GM23338 (cell line): ENCODE measurements at regions not wholly inside any gene's neighbourhood (a gene's known extent, or its start where the extent isn't known, plus 50 kb on each side); places are given as distances from the start of the nearest gene placed in this dataset.

Experiments
- ATAC-seq: fragments of 200-7000 bp; cut with Tn5 transposase; 3 replicates; pipeline ENCODE4 v1.9.1; 2020
- DNase-seq: peaks from one replicate; pipeline ENCODE4 v3.0.0-alpha.2; 2015; ENCODE audit warnings: low spot score
- H2AFZ ChIP-seq: fragments of 200-600 bp; sonication (generic); 2 replicates; pipeline ENCODE4 v1.8.0; 2016; ENCODE audit warnings: antibody characterized with exemption, mild to moderate bottlenecking, moderate library complexity
- H3F3A ChIP-seq: fragments of 200-600 bp; sonication (generic); replicated peaks from 2 replicates; pipeline ENCODE4 v1.8.0; 2017; ENCODE audit warnings: antibody characterized with exemption, mixed run types, low read depth
- H3K27ac ChIP-seq: fragments of 200-600 bp; sonication (generic); 2 replicates; pipeline ENCODE4 v1.6.1; 2016; ENCODE audit warnings: low read depth
- H3K27me3 ChIP-seq: fragments of 200-600 bp; sonication (generic); 2 replicates; pipeline ENCODE4 v1.8.0; 2016; ENCODE audit warnings: mild to moderate bottlenecking, mixed run types, moderate library complexity; ENCODE audit not compliant: insufficient read depth
- H3K36me3 ChIP-seq: fragments of 200-600 bp; sonication (generic); 2 replicates; pipeline ENCODE4 v1.8.0; 2016; ENCODE audit warnings: mild to moderate bottlenecking; ENCODE audit not compliant: insufficient read depth
- H3K4me1 ChIP-seq: fragments of 200-600 bp; sonication (generic); 2 replicates; pipeline ENCODE4 v1.8.0; 2016; ENCODE audit warnings: mild to moderate bottlenecking, moderate library complexity; ENCODE audit not compliant: insufficient read depth
- H3K4me2 ChIP-seq: fragments of 200-600 bp; sonication (generic); 2 replicates; pipeline ENCODE4 v1.7.1; 2017; ENCODE audit warnings: mixed run types
- H3K4me3 ChIP-seq: fragments of 200-600 bp; sonication (generic); 2 replicates; pipeline ENCODE4 v1.6.1; 2016; ENCODE audit warnings: mixed run types
- H3K79me2 ChIP-seq: fragments of 200-600 bp; sonication (generic); replicated peaks from 2 replicates; pipeline ENCODE4 v1.8.0; 2017; ENCODE audit warnings: mild to moderate bottlenecking; ENCODE audit not compliant: insufficient read depth
- H3K9me2 ChIP-seq: fragments of 200-600 bp; sonication (generic); 2 replicates; pipeline ENCODE4 v1.8.0; 2017; ENCODE audit not compliant: insufficient read depth
- H4K20me1 ChIP-seq: fragments of 200-600 bp; sonication (generic); replicated peaks from 2 replicates; pipeline ENCODE4 v1.8.0; 2017; ENCODE audit warnings: mild to moderate bottlenecking; ENCODE audit not compliant: insufficient read depth
- H3K27ac Mint-ChIP-seq: 2 replicates; pipeline ENCODE4 v1.8.0; 2020; ENCODE audit warnings: inconsistent platforms, mild to moderate bottlenecking, moderate library complexity, mixed read lengths
- H3K27me3 Mint-ChIP-seq: 3 replicates; pipeline ENCODE4 v1.8.0; 2022; ENCODE audit warnings: low read depth, mild to moderate bottlenecking, moderate library complexity, mixed read lengths, inconsistent platforms; ENCODE audit not compliant: insufficient read depth, poor library complexity
- H3K36me3 Mint-ChIP-seq: 3 replicates; pipeline ENCODE4 v1.8.0; 2021; ENCODE audit warnings: low read depth, mild to moderate bottlenecking, inconsistent platforms, moderate library complexity, mixed read lengths
- H3K4me1 Mint-ChIP-seq: 3 replicates; pipeline ENCODE4 v1.8.0; 2020; ENCODE audit warnings: mild to moderate bottlenecking, inconsistent platforms, mixed read lengths
- H3K4me3 Mint-ChIP-seq: 3 replicates; pipeline ENCODE4 v1.8.0; 2021; ENCODE audit warnings: moderate library complexity, mild to moderate bottlenecking, inconsistent platforms, mixed read lengths
- H3K9me3 Mint-ChIP-seq: 3 replicates; pipeline ENCODE4 v1.8.0; 2020; ENCODE audit warnings: moderate library complexity, mild to moderate bottlenecking, inconsistent platforms, mixed read lengths
- CREB1 ChIP-seq: fragments of 250-450 bp; sonication (Bioruptor Pico); IDR thresholded peaks from 2 replicates; pipeline ENCODE4 v1.5.0; 2020; ENCODE audit warnings: low read depth, mild to moderate bottlenecking, moderate library complexity
- CTCF ChIP-seq, 2 experiments: fragments of 200-600 bp in 1 of 2; sonication (generic) in 1 of 2; conservative IDR thresholded peaks; 2 replicates each; pipeline versions ENCODE4 v1.5.1 to v1.6.1; 2016 to 2017; ENCODE audit warnings: antibody characterized with exemption in 2 of 2, low read depth in 2 of 2, mild to moderate bottlenecking in 2 of 2, moderate library complexity in 1 of 2
- ETS1 ChIP-seq: IDR thresholded peaks from 2 replicates; pipeline ENCODE4 v1.6.1; 2016; ENCODE audit warnings: antibody characterized with exemption
- EZH2 ChIP-seq: fragments of 200-600 bp; sonication (generic); IDR thresholded peaks from one replicate; pipeline ENCODE4 v1.8.0; 2017; ENCODE audit warnings: antibody characterized with exemption, mild to moderate bottlenecking, low read depth; ENCODE audit not compliant: unreplicated experiment
- EZH2phosphoT487 ChIP-seq: fragments of 200-600 bp; sonication (generic); IDR thresholded peaks from one replicate; pipeline ENCODE4 v1.8.1; 2018; ENCODE audit warnings: antibody characterized with exemption; ENCODE audit not compliant: unreplicated experiment
- JUNB ChIP-seq: IDR thresholded peaks from one replicate; pipeline ENCODE4 v1.6.1; 2016; ENCODE audit warnings: antibody characterized with exemption; ENCODE audit not compliant: unreplicated experiment
- NANOG ChIP-seq: IDR thresholded peaks from 2 replicates; pipeline ENCODE4 v1.6.1; 2016; ENCODE audit warnings: antibody characterized with exemption, borderline replicate concordance
- POLR2AphosphoS5 ChIP-seq: IDR thresholded peaks from 2 replicates; pipeline ENCODE4 v1.6.1; 2016; ENCODE audit warnings: antibody characterized with exemption, low read depth
- REST ChIP-seq: IDR thresholded peaks from one replicate; pipeline ENCODE4 v1.6.1; 2018; ENCODE audit warnings: antibody characterized with exemption; ENCODE audit not compliant: unreplicated experiment
- STAT1 ChIP-seq: IDR thresholded peaks from one replicate; pipeline ENCODE4 v1.6.1; 2016; ENCODE audit warnings: antibody characterized with exemption; ENCODE audit not compliant: unreplicated experiment
- ZNF114 ChIP-seq: fragments of 250-450 bp; sonication (Bioruptor Pico); IDR thresholded peaks from 2 replicates; pipeline ENCODE4 v1.5.0; 2020; ENCODE audit warnings: mild to moderate bottlenecking, moderate library complexity
- ZNF331 ChIP-seq: fragments of 250-450 bp; sonication (Bioruptor Pico); IDR thresholded peaks from 2 replicates; pipeline ENCODE4 v1.5.0; 2020; ENCODE audit warnings: low read depth, mild to moderate bottlenecking, moderate library complexity

GRCh38 chr1:25073640-25074270 lies 143.7 kb upstream of the RUNX3 start:
- H4K20me1 ChIP-seq = no peaks in the 10 kb centered on the region
- Mint-ChIP-seq H3K4me1 (no peaks in the 10 kb centered on the region), H3K4me3 (no peak overlapping the region), H3K27me3 (peaks cover 6% of the 10 kb centered on the region), H3K36me3 (peaks cover 6% of the 10 kb centered on the region; the same call in 1 of the 3 replicates), H3K9me3 (peaks cover 15% of the 10 kb centered on the region; the same call in 2 of the 3 replicates), H3K27ac (no peak overlapping the region)
- no peaks in the 10 kb centered on the region for H3K27me3 ChIP-seq
- TF ChIP-seq CTCF (conservative IDR thresholded peaks at IDR 0.05; ENCODE audit: low read depth in 2 of 2) = no peak
- TF ChIP-seq REST = no peak
- TF ChIP-seq EZH2 = no peak
- no peak for TF ChIP-seq JUNB
- no peak for TF ChIP-seq STAT1
- TF ChIP-seq POLR2AphosphoS5 = no peak
- no peak for TF ChIP-seq CREB1 (CRISPR knock-in tag)
- no peak for TF ChIP-seq ZNF114 (CRISPR knock-in tag)
- TF ChIP-seq ZNF331 (CRISPR knock-in tag) = no peak
- H3K36me3 ChIP-seq = no peaks in the 10 kb centered on the region
- H3K4me1 ChIP-seq = no peaks in the 10 kb centered on the region
- H2AFZ ChIP-seq = 0 out of 2 replicates have a peak overlapping the region, but pooled peaks have one; percentile 69
- ATAC-seq (no peak), DNase-seq (no peak)
- H3K4me2 ChIP-seq = no peak overlapping the region
- no peak overlapping the region for H3K4me3 ChIP-seq
- H3F3A ChIP-seq = no peaks in the 10 kb centered on the region
- no peak overlapping the region for H3K27ac ChIP-seq
- no peaks in the 10 kb centered on the region for H3K9me2 ChIP-seq
- H3K79me2 ChIP-seq = no peaks in the 10 kb centered on the region

- Histone ChIP-seq H3K36me3 (no peaks in the 10 kb centered on the region), H3K9me2 (no peaks in the 10 kb centered on the region), H3F3A (no peaks in the 10 kb centered on the region), H3K4me2 (no peak overlapping the region), H3K79me2 (no peaks in the 10 kb centered on the region), H3K27me3 (no peaks in the 10 kb centered on the region), H3K4me3 (no peak overlapping the region), H3K4me1 (no peaks in the 10 kb centered on the region), H3K27ac (no peak overlapping the region), H4K20me1 (no peaks in the 10 kb centered on the region), H2AFZ (no peak overlapping the region)
- Mint-ChIP-seq H3K27ac (no peak overlapping the region), H3K36me3 (peaks cover 4% of the 10 kb centered on the region; the same call in 1 of the 3 replicates), H3K4me3 (no peak overlapping the region), H3K4me1 (peaks cover 1% of the 10 kb centered on the region; the same call in 1 of the 3 replicates), H3K9me3 (peaks cover 13% of the 10 kb centered on the region; the same call in 2 of the 3 replicates), H3K27me3 (peaks cover 6% of the 10 kb centered on the region)
- ATAC-seq = no peak
- no peak for DNase-seq
- no peak for TF ChIP-seq STAT1
- no peak for TF ChIP-seq ZNF331 (CRISPR knock-in tag)
- no peak for TF ChIP-seq EZH2phosphoT487
- TF ChIP-seq ETS1 = no peak
- TF ChIP-seq JUNB = no peak
- TF ChIP-seq ZNF114 (CRISPR knock-in tag) = no peak
- no peak for TF ChIP-seq POLR2AphosphoS5
- no peak for TF ChIP-seq EZH2
- no peak for TF ChIP-seq CREB1 (CRISPR knock-in tag)
- no peak for TF ChIP-seq REST
- no peak for TF ChIP-seq NANOG
These were observed 142.4 kb upstream of the RUNX3 start for GRCh38 chr1:25072461-25072860.
